ENCODE measurements at regions not wholly inside any gene's neighbourhood (a gene's known extent, or its start where the extent isn't known, plus 50 kb on each side); places are given as distances from the start of the nearest gene placed in this dataset.

GRCh38 chr5:96243862-96244261 is 189.2 kb downstream of the PCSK1 start:
- DNase-seq = no peak

GRCh38 chr5:96243203-96243602 is 189.8 kb downstream of the PCSK1 start:
- DNase-seq = no peak

GRCh38 chr5:96242571-96242970 is 190.5 kb downstream of the PCSK1 start:
- no peak for DNase-seq

- DNase-seq = no peak
Measured at GRCh38 chr5:96236831-96237230, 196.2 kb downstream of the PCSK1 start.

- DNase-seq = no peak
Measured at GRCh38 chr5:96236051-96236450, 197.0 kb downstream of the PCSK1 start.

- DNase-seq = no peak
Measured at GRCh38 chr5:96235008-96235910, 197.8 kb downstream of the PCSK1 start.

GRCh38 chr5:96232602-96233001 is 200.4 kb downstream of the PCSK1 start:
- DNase-seq = no peak

GRCh38 chr5:96229188-96229587 is 203.9 kb downstream of the PCSK1 start:
- no peak for DNase-seq

GRCh38 chr5:96228408-96228807 is 204.6 kb downstream of the PCSK1 start:
- DNase-seq = no peak

GRCh38 chr5:96227957-96228356 is 205.1 kb downstream of the PCSK1 start:
- no peak for DNase-seq

GRCh38 chr5:96226941-96227552 is 206.0 kb downstream of the PCSK1 start:
- DNase-seq = no peak

GRCh38 chr5:96222129-96222528 is 210.9 kb downstream of the PCSK1 start:
- DNase-seq = no peak

- no peak for DNase-seq
Measured at GRCh38 chr5:96220610-96221390, 212.2 kb downstream of the PCSK1 start.

- no peak for DNase-seq
Measured at GRCh38 chr5:96219580-96220281, 213.3 kb downstream of the PCSK1 start.

- DNase-seq = no peak
Measured at GRCh38 chr5:96218653-96219052, 214.4 kb downstream of the PCSK1 start.

GRCh38 chr5:96214442-96215197 is 218.4 kb downstream of the PCSK1 start:
- no peak for DNase-seq

- no peak for DNase-seq
Measured at GRCh38 chr5:96209829-96210228, 223.2 kb downstream of the PCSK1 start.

GRCh38 chr5:96207420-96207819 is 225.6 kb downstream of the PCSK1 start:
- no peak for DNase-seq

GRCh38 chr5:96203761-96204160 is 229.3 kb downstream of the PCSK1 start:
- DNase-seq = no peak

- DNase-seq = no peak
Measured at GRCh38 chr5:96201503-96201902, 231.5 kb downstream of the PCSK1 start.

- DNase-seq = no peak
Measured at GRCh38 chr5:96200641-96201040, 232.4 kb downstream of the PCSK1 start.

GRCh38 chr5:96199713-96200183 is 233.3 kb downstream of the PCSK1 start:
- no peak for DNase-seq
